HG02840 (cell line): ENCODE measurements at regions not wholly inside any gene's neighbourhood (a gene's known extent, or its start where the extent isn't known, plus 50 kb on each side); places are given as distances from the start of the nearest gene placed in this dataset.
"Not testable (repeated sequence)": the region's sequence is repeated elsewhere in the genome, so short reads cannot be mapped to it uniquely, and the experiment has no call there.

Experiments used
- ATAC-seq: cut with Tn5 transposase; IDR thresholded peaks from one replicate; pipeline ENCODE4 v1.9.1; 2021; ENCODE audit warnings: mild to moderate bottlenecking, moderate library complexity, moderate number of reproducible peaks; ENCODE audit not compliant: unreplicated experiment, low FRiP score

- ATAC-seq = no peak
These were observed 256.3 kb upstream of the MINDY3 start for GRCh38 chr10:16116404-16117304.

GRCh38 chr10:16117305-16117695, 257.0 kb upstream of the MINDY3 start:
- no peak for ATAC-seq

- ATAC-seq = no peak
These were observed 259.1 kb upstream of the MINDY3 start for GRCh38 chr10:16119445-16119844.

- no peak for ATAC-seq
These were observed 260.3 kb upstream of the MINDY3 start for GRCh38 chr10:16120563-16120962.

GRCh38 chr10:16141499-16141898, 281.2 kb upstream of the MINDY3 start:
- no peak for ATAC-seq

- ATAC-seq = no peak
These were observed 286.7 kb upstream of the MINDY3 start for GRCh38 chr10:16146993-16147392.

GRCh38 chr10:16155834-16156233, 281.0 kb upstream of the PTER start:
- no peak for ATAC-seq

GRCh38 chr10:16156681-16157080, 280.1 kb upstream of the PTER start:
- no peak for ATAC-seq

- not testable (repeated sequence) for ATAC-seq
These were observed 271.7 kb upstream of the PTER start for GRCh38 chr10:16165067-16165466.

- no peak for ATAC-seq
These were observed 254.7 kb upstream of the PTER start for GRCh38 chr10:16182144-16182543.

GRCh38 chr10:16182688-16183087, 254.1 kb upstream of the PTER start:
- no peak for ATAC-seq

- ATAC-seq = no peak
These were observed 252.7 kb upstream of the PTER start for GRCh38 chr10:16184096-16184597.

- ATAC-seq = no peak
These were observed 251.9 kb upstream of the PTER start for GRCh38 chr10:16184906-16185305.

- no peak for ATAC-seq
These were observed 250.2 kb upstream of the PTER start for GRCh38 chr10:16186564-16186963.

- no peak for ATAC-seq
These were observed 249.6 kb upstream of the PTER start for GRCh38 chr10:16187161-16187560.

- ATAC-seq = no peak
These were observed 244.5 kb upstream of the PTER start for GRCh38 chr10:16192337-16192736.

- no peak for ATAC-seq
These were observed 243.6 kb upstream of the PTER start for GRCh38 chr10:16193241-16193640.

- ATAC-seq = peak; percentile 85
These were observed 241.5 kb upstream of the PTER start for GRCh38 chr10:16195178-16195769.

GRCh38 chr10:16195894-16196293, 240.9 kb upstream of the PTER start:
- ATAC-seq = no peak

GRCh38 chr10:16199216-16199615, 237.6 kb upstream of the PTER start:
- no peak for ATAC-seq

- ATAC-seq = not testable (repeated sequence)
These were observed 213.2 kb upstream of the PTER start for GRCh38 chr10:16223618-16224017.

GRCh38 chr10:16227674-16228073, 209.1 kb upstream of the PTER start:
- ATAC-seq = no peak
